ENCODE measurements at regions not wholly inside any gene's neighbourhood (a gene's known extent, or its start where the extent isn't known, plus 50 kb on each side); places are given as distances from the start of the nearest gene placed in this dataset.

GRCh38 chr11:29281271-29281777 is 735.5 kb downstream of the KCNA4 start:
- TF ChIP-seq YY1 (IDR thresholded peaks at IDR 0.05; ENCODE audit: low read depth) (no peak), EP300 (IDR thresholded peaks at IDR 0.05; ENCODE audit: borderline replicate concordance) (no peak), TCF12 (IDR thresholded peaks at IDR 0.05; ENCODE audit: low read depth) (no peak)

All from Ishikawa (cell line).